ENCODE measurements at regions not wholly inside any gene's neighbourhood (a gene's known extent, or its start where the extent isn't known, plus 50 kb on each side); places are given as distances from the start of the nearest gene placed in this dataset.

DNA sequence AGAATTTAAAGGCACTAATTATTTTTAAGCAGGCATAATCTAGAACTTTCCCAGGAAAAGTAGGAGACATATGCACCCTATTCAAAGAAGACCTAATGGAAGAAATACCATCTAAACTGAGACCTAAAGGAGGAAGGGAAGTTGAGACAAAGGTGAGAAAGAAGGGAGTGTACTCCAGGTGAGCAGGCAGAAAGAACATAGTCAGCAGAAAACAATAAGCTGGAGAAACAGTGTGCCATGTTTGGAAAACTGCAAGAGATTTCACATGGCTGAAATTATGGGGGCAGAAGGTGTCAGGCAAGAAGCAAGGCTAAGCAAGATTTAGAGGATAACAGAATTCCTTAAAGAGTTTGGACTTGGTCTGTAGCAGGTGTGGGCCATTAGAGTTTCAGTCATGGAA lies 167.0 kb upstream of the USP25 start:
- no peak for DNase-seq (ENCODE audit: low read depth)
- no peak overlapping the region for H3K4me3 ChIP-seq (ENCODE audit: low read length)
- TF ChIP-seq, protein P1, sequence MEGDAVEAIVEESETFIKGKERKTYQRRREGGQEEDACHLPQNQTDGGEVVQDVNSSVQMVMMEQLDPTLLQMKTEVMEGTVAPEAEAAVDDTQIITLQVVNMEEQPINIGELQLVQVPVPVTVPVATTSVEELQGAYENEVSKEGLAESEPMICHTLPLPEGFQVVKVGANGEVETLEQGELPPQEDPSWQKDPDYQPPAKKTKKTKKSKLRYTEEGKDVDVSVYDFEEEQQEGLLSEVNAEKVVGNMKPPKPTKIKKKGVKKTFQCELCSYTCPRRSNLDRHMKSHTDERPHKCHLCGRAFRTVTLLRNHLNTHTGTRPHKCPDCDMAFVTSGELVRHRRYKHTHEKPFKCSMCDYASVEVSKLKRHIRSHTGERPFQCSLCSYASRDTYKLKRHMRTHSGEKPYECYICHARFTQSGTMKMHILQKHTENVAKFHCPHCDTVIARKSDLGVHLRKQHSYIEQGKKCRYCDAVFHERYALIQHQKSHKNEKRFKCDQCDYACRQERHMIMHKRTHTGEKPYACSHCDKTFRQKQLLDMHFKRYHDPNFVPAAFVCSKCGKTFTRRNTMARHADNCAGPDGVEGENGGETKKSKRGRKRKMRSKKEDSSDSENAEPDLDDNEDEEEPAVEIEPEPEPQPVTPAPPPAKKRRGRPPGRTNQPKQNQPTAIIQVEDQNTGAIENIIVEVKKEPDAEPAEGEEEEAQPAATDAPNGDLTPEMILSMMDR (conservative IDR thresholded peaks at IDR 0.05; ENCODE audit: low read length) = no peak

DNA sequence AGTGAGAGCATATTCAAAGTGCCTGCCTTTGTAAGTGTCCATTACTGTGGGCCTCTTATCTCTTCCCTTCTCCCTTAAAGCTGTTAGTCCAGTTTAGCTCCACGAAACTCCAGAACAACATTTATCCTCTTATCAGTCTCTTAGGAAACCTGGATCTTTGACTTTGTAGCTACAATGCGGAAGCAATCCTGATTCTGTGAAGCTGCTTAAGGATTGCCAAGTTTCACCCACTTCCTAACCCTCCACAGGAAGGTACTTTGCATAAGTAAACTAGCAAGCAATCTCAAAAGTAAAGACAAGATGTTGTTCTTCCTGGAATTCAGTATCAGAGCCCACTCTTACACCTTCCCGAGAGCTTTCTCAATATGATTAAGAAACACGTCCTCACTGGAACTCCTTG lies 164.9 kb upstream of the USP25 start:
- H3K4me3 ChIP-seq (ENCODE audit: low read length) = no peak overlapping the region
- TF ChIP-seq, protein P1 (conservative IDR thresholded peaks at IDR 0.05; ENCODE audit: low read length) = no peak
- DNase-seq (ENCODE audit: low read depth) = no peak

DNA sequence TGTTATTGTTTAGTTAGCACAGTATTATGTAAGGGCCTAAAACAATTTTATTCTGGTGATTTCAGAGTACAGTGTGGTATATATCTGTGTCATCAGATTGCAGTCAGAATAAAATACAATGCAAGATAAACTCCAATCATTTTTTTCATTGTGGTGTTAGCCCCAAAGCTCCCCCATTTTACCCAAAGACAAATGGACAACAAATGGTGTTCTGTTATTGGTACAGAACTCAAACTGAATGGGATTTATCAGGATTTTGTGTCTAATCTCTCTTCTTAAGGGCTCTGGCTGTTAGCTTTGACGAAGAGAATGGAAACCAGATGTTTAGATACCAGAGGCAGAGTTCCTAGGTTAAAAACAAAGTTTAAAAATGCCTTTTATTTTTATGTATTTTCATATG lies 163.1 kb upstream of the USP25 start:
- TF ChIP-seq, protein P1 (conservative IDR thresholded peaks at IDR 0.05; ENCODE audit: low read length) = no peak
- H3K4me3 ChIP-seq (ENCODE audit: low read length) = no peak overlapping the region
- DNase-seq (ENCODE audit: low read depth) = no peak

DNA sequence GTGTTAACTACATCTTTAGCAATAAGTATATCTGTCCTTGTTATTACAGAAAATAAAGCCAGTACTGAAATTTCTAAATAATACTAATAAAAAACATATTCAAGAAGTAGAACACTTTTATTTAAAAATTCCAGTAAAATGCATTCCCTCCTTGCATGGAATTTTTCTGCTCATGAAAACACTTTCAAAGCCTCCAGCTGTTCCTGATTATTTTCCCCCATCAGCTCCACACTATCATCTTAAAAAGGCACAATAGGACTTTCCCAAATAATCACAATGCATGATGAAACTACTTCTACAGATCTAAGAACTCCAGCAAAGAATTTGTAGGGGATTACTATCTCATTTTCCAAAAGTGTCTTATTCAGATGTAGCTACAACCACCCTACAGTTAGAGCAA lies 162.6 kb upstream of the USP25 start:
- H3K4me3 ChIP-seq (ENCODE audit: low read length) = no peak overlapping the region
- no peak for DNase-seq (ENCODE audit: low read depth)
- TF ChIP-seq, protein P1 (conservative IDR thresholded peaks at IDR 0.05; ENCODE audit: low read length) = no peak

DNA sequence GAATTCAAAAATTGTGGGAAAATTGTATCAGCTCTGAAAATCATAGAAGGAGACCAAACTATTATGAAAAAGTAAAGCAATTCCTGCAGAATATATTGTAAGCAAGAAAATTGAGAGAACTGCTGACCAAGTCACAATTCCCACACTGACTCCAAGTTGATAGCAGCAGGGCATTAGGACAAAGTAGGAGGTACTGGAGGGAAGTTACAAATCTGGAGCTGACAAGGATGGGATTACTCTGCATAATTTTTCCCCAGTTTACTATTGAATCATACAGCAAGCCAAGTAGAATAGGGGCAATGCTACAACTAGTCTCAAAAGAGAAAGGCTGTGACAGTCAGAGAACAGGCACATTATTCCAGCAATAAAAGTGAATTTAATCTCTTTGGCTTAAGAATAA lies 161.3 kb upstream of the USP25 start:
- no peak for DNase-seq (ENCODE audit: low read depth)
- no peak overlapping the region for H3K4me3 ChIP-seq (ENCODE audit: low read length)
- TF ChIP-seq, protein P1 (conservative IDR thresholded peaks at IDR 0.05; ENCODE audit: low read length) = no peak

DNA sequence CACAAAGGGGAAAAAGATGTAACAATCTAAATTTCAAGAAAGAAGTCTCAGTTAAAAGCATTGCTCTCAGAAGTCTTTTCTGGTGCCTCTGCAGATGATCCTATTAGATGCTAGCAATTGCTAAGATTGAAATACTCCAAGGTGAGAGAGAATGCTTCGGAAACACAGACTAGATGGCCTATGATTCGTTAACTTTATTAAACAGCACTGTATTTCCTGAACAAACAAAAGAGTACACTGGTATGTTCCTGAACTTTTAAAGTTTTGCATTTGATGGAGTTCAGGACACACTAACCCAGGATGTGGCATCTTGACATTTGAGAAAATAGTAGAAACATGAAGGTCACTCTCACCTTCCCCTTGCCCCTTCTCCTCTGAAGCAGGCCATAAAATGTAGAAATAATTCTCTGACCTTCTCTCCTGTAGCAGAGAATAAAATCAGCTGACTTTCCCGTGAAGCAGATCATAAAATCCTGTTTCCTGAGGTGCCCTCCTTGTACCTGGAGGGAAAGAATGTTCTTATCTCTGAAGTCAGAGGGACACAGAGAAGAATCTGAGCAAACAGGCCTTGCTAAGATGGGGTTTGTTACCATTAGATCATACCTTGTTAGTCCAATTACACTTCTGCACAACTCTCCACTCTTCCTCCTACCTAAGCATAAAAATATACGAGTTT lies 142.9 kb upstream of the USP25 start:
- no peak overlapping the region for H3K4me3 ChIP-seq (ENCODE audit: low read length)
- TF ChIP-seq, protein P1 (conservative IDR thresholded peaks at IDR 0.05; ENCODE audit: low read length) = no peak
- no peak for DNase-seq (ENCODE audit: low read depth)

DNA sequence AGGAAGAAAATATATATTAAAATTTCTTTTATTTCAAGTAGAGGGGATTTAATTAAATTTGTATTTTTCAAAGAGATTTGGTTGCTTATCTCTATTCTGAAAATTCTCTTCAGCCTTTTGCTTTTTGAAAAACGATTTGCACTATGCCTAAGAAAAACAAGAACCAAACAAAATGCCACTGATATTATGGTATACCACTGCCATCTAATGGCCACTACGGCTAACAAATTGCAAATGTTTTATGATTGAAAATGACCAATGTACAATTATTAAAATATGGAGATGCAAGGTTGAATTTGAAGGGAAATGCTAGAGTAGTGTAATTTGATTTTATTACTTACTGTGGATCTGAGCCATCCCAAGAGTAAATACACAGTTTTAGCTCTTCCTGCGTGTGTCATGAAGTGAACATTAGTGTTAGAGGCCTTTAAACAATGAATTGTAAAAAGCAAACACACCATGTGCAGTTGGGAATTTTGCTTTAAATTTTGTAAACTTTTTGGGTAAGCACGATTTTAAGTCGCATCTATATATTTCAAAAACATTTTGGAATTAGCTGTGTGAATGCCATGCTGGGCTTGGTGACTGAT lies 137.4 kb upstream of the USP25 start:
- no peak overlapping the region for H3K4me3 ChIP-seq (ENCODE audit: low read length)
- DNase-seq (ENCODE audit: low read depth) = peak; percentile 47
- TF ChIP-seq, protein P1 (conservative IDR thresholded peaks at IDR 0.05; ENCODE audit: low read length) = peak; percentile 67
